ENCODE measurements at regions not wholly inside any gene's neighbourhood (a gene's known extent, or its start where the extent isn't known, plus 50 kb on each side); places are given as distances from the start of the nearest gene placed in this dataset.
"Not testable (repeated sequence)": the region's sequence is repeated elsewhere in the genome, so short reads cannot be mapped to it uniquely, and the experiment has no call there.

GRCh38 chr12:73841963-73842362 is 695.7 kb upstream of the ATXN7L3B start:
- DNase-seq (ENCODE audit: unreplicated experiment): no peak
- H3K27me3 Mint-ChIP-seq (ENCODE audit: insufficient read depth, unreplicated experiment): no peaks in the 10 kb centered on the region

GRCh38 chr12:73863546-73863945 is 674.1 kb upstream of the ATXN7L3B start:
- Mint-ChIP-seq H3K9me3 (ENCODE audit: unreplicated experiment) (no peaks in the 10 kb centered on the region), H3K4me3 (ENCODE audit: unreplicated experiment) (no peak overlapping the region), H3K4me1 (ENCODE audit: insufficient read depth, unreplicated experiment) (peaks cover 5% of the 10 kb centered on the region), H3K27me3 (ENCODE audit: insufficient read depth, unreplicated experiment) (no peaks in the 10 kb centered on the region), H3K36me3 (ENCODE audit: insufficient read depth, unreplicated experiment) (no peaks in the 10 kb centered on the region), H3K27ac (ENCODE audit: low read depth, unreplicated experiment) (no peak overlapping the region)
- POLR2A ChIA-PET: no interaction called here
- no TSS peak for BruUV-seq (replicated peaks)
- DNase-seq (ENCODE audit: unreplicated experiment): peak; percentile 64
- CTCF ChIA-PET: interaction anchor here (0.6 kb wide), 1 partner anchor 823 kb away, joined by 3 read pairs; no protein-coding TSS in a partner anchor
- intact Hi-C loops (cut with micrococcal nuclease): no loop called here
- no peak for TF ChIP-seq CTCF (IDR thresholded peaks at IDR 0.05; ENCODE audit: unreplicated experiment)

More at GRCh38 chr12:73841963-73842362, 695.7 kb upstream of the ATXN7L3B start:
- intact Hi-C loops (cut with micrococcal nuclease): no loop called here
- ChIA-PET POLR2A (no interaction called here), CTCF (interaction anchor here (0.6 kb wide), 2 partner anchors 562 to 565 kb away, joined by 3 read pairs; no protein-coding TSS in a partner anchor)
- no TSS peak for BruUV-seq (replicated peaks)
- no peaks in the 10 kb centered on the region for H3K36me3 Mint-ChIP-seq (ENCODE audit: insufficient read depth, unreplicated experiment)
- no peaks in the 10 kb centered on the region for H3K4me1 Mint-ChIP-seq (ENCODE audit: insufficient read depth, unreplicated experiment)
- H3K4me3 Mint-ChIP-seq (ENCODE audit: unreplicated experiment): no peak overlapping the region
- no peak overlapping the region for H3K27ac Mint-ChIP-seq (ENCODE audit: low read depth, unreplicated experiment)
- H3K9me3 Mint-ChIP-seq (ENCODE audit: unreplicated experiment): no peaks in the 10 kb centered on the region
- TF ChIP-seq CTCF (IDR thresholded peaks at IDR 0.05; ENCODE audit: unreplicated experiment): no peak

GRCh38 chr12:73867147-73867546 is 670.5 kb upstream of the ATXN7L3B start:
- Mint-ChIP-seq H3K9me3 (ENCODE audit: unreplicated experiment) (no peaks in the 10 kb centered on the region), H3K36me3 (ENCODE audit: insufficient read depth, unreplicated experiment) (no peaks in the 10 kb centered on the region), H3K4me1 (ENCODE audit: insufficient read depth, unreplicated experiment) (peaks cover 5% of the 10 kb centered on the region), H3K27ac (ENCODE audit: low read depth, unreplicated experiment) (no peak overlapping the region), H3K4me3 (ENCODE audit: unreplicated experiment) (no peak overlapping the region), H3K27me3 (ENCODE audit: insufficient read depth, unreplicated experiment) (no peaks in the 10 kb centered on the region)
- ChIA-PET CTCF (no interaction called here), POLR2A (no interaction called here)
- no TSS peak for BruUV-seq (replicated peaks)
- intact Hi-C loops (cut with micrococcal nuclease): no loop called here
- no peak for TF ChIP-seq CTCF (IDR thresholded peaks at IDR 0.05; ENCODE audit: unreplicated experiment)
- no peak for DNase-seq (ENCODE audit: unreplicated experiment)

- H3K4me1 Mint-ChIP-seq (ENCODE audit: insufficient read depth, unreplicated experiment); CTCF ChIA-PET; H3K9me3 Mint-ChIP-seq (ENCODE audit: unreplicated experiment); BruUV-seq (replicated peaks); H3K36me3 Mint-ChIP-seq (ENCODE audit: insufficient read depth, unreplicated experiment); H3K27me3 Mint-ChIP-seq (ENCODE audit: insufficient read depth, unreplicated experiment); H3K4me3 Mint-ChIP-seq (ENCODE audit: unreplicated experiment); DNase-seq (ENCODE audit: unreplicated experiment); intact Hi-C loops (cut with micrococcal nuclease); POLR2A ChIA-PET; H3K27ac Mint-ChIP-seq (ENCODE audit: low read depth, unreplicated experiment): not testable (repeated sequence)
Measured at GRCh38 chr12:73877291-73877690, 660.3 kb upstream of the ATXN7L3B start.

- Mint-ChIP-seq H3K9me3 (ENCODE audit: unreplicated experiment) (no peaks in the 10 kb centered on the region), H3K27ac (ENCODE audit: low read depth, unreplicated experiment) (no peak overlapping the region), H3K4me3 (ENCODE audit: unreplicated experiment) (no peak overlapping the region), H3K36me3 (ENCODE audit: insufficient read depth, unreplicated experiment) (no peaks in the 10 kb centered on the region), H3K27me3 (ENCODE audit: insufficient read depth, unreplicated experiment) (no peaks in the 10 kb centered on the region), H3K4me1 (ENCODE audit: insufficient read depth, unreplicated experiment) (peaks cover 14% of the 10 kb centered on the region)
- no peak for TF ChIP-seq CTCF (IDR thresholded peaks at IDR 0.05; ENCODE audit: unreplicated experiment)
- DNase-seq (ENCODE audit: unreplicated experiment): peak; percentile 52
- POLR2A ChIA-PET: interaction anchor here (0.6 kb wide), 1 partner anchor 315 kb away, joined by 3 read pairs; no protein-coding TSS in a partner anchor
- intact Hi-C loops (cut with micrococcal nuclease): no loop called here
- no TSS peak for BruUV-seq (replicated peaks)
- CTCF ChIA-PET: interaction anchor here (0.6 to 1.0 kb wide), 2 partner anchors 42 to 794 kb away, joined by 3 read pairs; no protein-coding TSS in a partner anchor
Measured at GRCh38 chr12:73892201-73892600, 645.4 kb upstream of the ATXN7L3B start.
